ENCODE measurements at regions not wholly inside any gene's neighbourhood (a gene's known extent, or its start where the extent isn't known, plus 50 kb on each side); places are given as distances from the start of the nearest gene placed in this dataset.

- TF ChIP-seq CTCF (IDR thresholded peaks at IDR 0.05 in 8 of 11, conservative IDR thresholded peaks at IDR 0.05 in 3 of 11) (no peak), POLR2A (IDR thresholded peaks at IDR 0.05) (no peak), POLR2AphosphoS5 (IDR thresholded peaks at IDR 0.05) (no peak)
These were observed 205.1 kb upstream of the CXCL12 start for GRCh38 chr10:44589944-44590449.

Data from spleen (tissue), 7 donors.